DMS153 (cell line): ENCODE measurements at regions not wholly inside any gene's neighbourhood (a gene's known extent, or its start where the extent isn't known, plus 50 kb on each side); places are given as distances from the start of the nearest gene placed in this dataset.
"Not testable (repeated sequence)": the region's sequence is repeated elsewhere in the genome, so short reads cannot be mapped to it uniquely, and the experiment has no call there.

Experiments
- DNase-seq: peaks from one replicate; lab custom pipeline; 2025; lab: John Stamatoyannopoulos, UW

GRCh38 chr21:15203740-15204139 lies 138.9 kb upstream of the NRIP1 start:
- DNase-seq = no peak

- no peak for DNase-seq
Measured at GRCh38 chr21:15204140-15204969, 139.6 kb upstream of the NRIP1 start.

- DNase-seq = no peak
Measured at GRCh38 chr21:15204970-15205286, 140.1 kb upstream of the NRIP1 start.

GRCh38 chr21:15206514-15206913 lies 141.7 kb upstream of the NRIP1 start:
- DNase-seq = no peak

GRCh38 chr21:15207231-15207630 lies 142.4 kb upstream of the NRIP1 start:
- DNase-seq = no peak

- no peak for DNase-seq
Measured at GRCh38 chr21:15207635-15208370, 143.0 kb upstream of the NRIP1 start.

GRCh38 chr21:15208786-15209185 lies 144.0 kb upstream of the NRIP1 start:
- no peak for DNase-seq

- DNase-seq = no peak
Measured at GRCh38 chr21:15209224-15209623, 144.4 kb upstream of the NRIP1 start.

GRCh38 chr21:15210235-15210678 lies 145.5 kb upstream of the NRIP1 start:
- DNase-seq = no peak

GRCh38 chr21:15211491-15212133 lies 146.8 kb upstream of the NRIP1 start:
- no peak for DNase-seq

- DNase-seq = no peak
Measured at GRCh38 chr21:15212206-15212605, 147.4 kb upstream of the NRIP1 start.

GRCh38 chr21:15218476-15218875 lies 153.7 kb upstream of the NRIP1 start:
- not testable (repeated sequence) for DNase-seq

GRCh38 chr21:15219039-15219438 lies 154.2 kb upstream of the NRIP1 start:
- DNase-seq = no peak

GRCh38 chr21:15219894-15220293 lies 155.1 kb upstream of the NRIP1 start:
- DNase-seq = no peak

- peak; percentile 52 for DNase-seq
Measured at GRCh38 chr21:15221799-15222386, 157.1 kb upstream of the NRIP1 start.

- no peak for DNase-seq
Measured at GRCh38 chr21:15222707-15223106, 157.9 kb upstream of the NRIP1 start.

- DNase-seq = no peak
Measured at GRCh38 chr21:15224346-15225086, 159.7 kb upstream of the NRIP1 start.

GRCh38 chr21:15227919-15228318 lies 163.1 kb upstream of the NRIP1 start:
- DNase-seq = no peak

- no peak for DNase-seq
Measured at GRCh38 chr21:15229390-15229789, 164.6 kb upstream of the NRIP1 start.

- DNase-seq = no peak
Measured at GRCh38 chr21:15233611-15234010, 168.8 kb upstream of the NRIP1 start.

GRCh38 chr21:15236111-15236510 lies 171.3 kb upstream of the NRIP1 start:
- no peak for DNase-seq

- DNase-seq = no peak
Measured at GRCh38 chr21:15240848-15241247, 176.0 kb upstream of the NRIP1 start.
